Prostate gland (tissue), 2 donors: ENCODE measurements at regions not wholly inside any gene's neighbourhood (a gene's known extent, or its start where the extent isn't known, plus 50 kb on each side); places are given as distances from the start of the nearest gene placed in this dataset.

Experiments
- DNase-seq: peaks from one replicate; pipeline ENCODE4 v3.0.0-alpha.2; 2019; ENCODE audit warnings: low spot score
- H3K27ac ChIP-seq, 2 donors: fragments of 200-600 bp; sonication (generic); 2 replicates each; pipeline ENCODE4 v1.5.1; 2017 to 2019
- H3K27me3 ChIP-seq: fragments of 200-600 bp; sonication (generic); replicated peaks from 2 replicates; pipeline ENCODE4 v1.5.1; 2019; ENCODE audit not compliant: insufficient read depth
- H3K36me3 ChIP-seq, 2 donors: fragments of 200-600 bp; sonication (generic); 1 replicate in 1 of 2; 2 replicates in 1 of 2; pipeline versions ENCODE4 v1.5.1 to v1.8.1; 2017 to 2019
- H3K4me1 ChIP-seq: fragments of 200-600 bp; sonication (generic); replicated peaks from 2 replicates; pipeline ENCODE4 v1.5.1; 2019
- H3K4me3 ChIP-seq, 2 donors: fragments of 200-600 bp; sonication (generic); 2 replicates each; pipeline ENCODE4 v1.5.1; 2017 to 2019
- H3K9me3 ChIP-seq: fragments of 200-600 bp; sonication (generic); 2 replicates; pipeline ENCODE4 v1.5.1; 2017
- POLR2A ChIP-seq: fragments of 450-650 bp; IDR thresholded peaks from one replicate; pipeline ENCODE4 v1.6.1; 2016; ENCODE audit warnings: antibody characterized with exemption, mild to moderate bottlenecking
- POLR2AphosphoS5 ChIP-seq: sonication (generic); formaldehyde crosslinking; IDR thresholded peaks from one replicate; pipeline ENCODE4 v1.6.1; 2017; ENCODE audit warnings: antibody characterized with exemption
- WGBS: methylation state at CpG from one replicate; pipeline ENCODE4 v1.1.5; 2018; 5-methylcytosine and 5-hydroxymethylcytosine counted together
- intact Hi-C: fragments of 100-400 bp; cut with DNase I; formaldehyde crosslinking; loops from one replicate; pipeline ENCODE4 v1.14.2; 2022
- TF ChIP-seq, protein P1 (sequence below), 4 experiments: fragments of 200-600 bp in 2 of 4; fragments of 450-650 bp in 2 of 4; sonication (generic) in 2 of 4; IDR thresholded peaks; 1 replicate in 3 of 4; 2 replicates in 1 of 4; pipeline ENCODE4 v1.5.1; 2016 to 2019; ENCODE audit warnings: antibody characterized with exemption in 4 of 4, mild to moderate bottlenecking in 2 of 4, moderate library complexity in 2 of 4

DNA sequence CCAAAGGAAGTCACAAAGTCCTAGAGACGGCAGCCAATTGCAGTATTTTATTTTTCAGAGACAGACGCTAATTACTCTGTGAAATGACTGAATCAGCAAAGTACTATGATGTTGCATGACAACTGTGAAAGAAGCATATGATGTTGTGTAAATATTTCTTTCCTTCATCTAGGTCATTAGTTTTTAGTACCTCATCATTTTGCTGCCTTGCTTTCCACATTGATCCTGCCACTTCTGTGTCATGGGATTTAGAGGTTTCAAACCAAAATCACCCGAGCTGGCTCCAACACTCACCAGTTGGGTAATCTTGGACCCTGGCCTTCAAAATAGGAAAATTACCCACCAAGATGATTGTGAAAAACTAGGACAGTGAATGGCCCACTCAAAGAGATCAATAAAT lies 585.2 kb downstream of the ACTL7B start:
- no peak for TF ChIP-seq POLR2AphosphoS5
- TF ChIP-seq, protein P1, sequence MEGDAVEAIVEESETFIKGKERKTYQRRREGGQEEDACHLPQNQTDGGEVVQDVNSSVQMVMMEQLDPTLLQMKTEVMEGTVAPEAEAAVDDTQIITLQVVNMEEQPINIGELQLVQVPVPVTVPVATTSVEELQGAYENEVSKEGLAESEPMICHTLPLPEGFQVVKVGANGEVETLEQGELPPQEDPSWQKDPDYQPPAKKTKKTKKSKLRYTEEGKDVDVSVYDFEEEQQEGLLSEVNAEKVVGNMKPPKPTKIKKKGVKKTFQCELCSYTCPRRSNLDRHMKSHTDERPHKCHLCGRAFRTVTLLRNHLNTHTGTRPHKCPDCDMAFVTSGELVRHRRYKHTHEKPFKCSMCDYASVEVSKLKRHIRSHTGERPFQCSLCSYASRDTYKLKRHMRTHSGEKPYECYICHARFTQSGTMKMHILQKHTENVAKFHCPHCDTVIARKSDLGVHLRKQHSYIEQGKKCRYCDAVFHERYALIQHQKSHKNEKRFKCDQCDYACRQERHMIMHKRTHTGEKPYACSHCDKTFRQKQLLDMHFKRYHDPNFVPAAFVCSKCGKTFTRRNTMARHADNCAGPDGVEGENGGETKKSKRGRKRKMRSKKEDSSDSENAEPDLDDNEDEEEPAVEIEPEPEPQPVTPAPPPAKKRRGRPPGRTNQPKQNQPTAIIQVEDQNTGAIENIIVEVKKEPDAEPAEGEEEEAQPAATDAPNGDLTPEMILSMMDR (IDR thresholded peaks at IDR 0.05) = no peak
- TF ChIP-seq POLR2A = no peak
- no peaks in the 10 kb centered on the region for H3K9me3 ChIP-seq
- no peaks in the 10 kb centered on the region for H3K27me3 ChIP-seq
- no peaks in the 10 kb centered on the region for H3K4me1 ChIP-seq
- intact Hi-C loops = loop anchor here (5.0 to 10.0 kb wide), 3 partner anchors 294 to 783 kb away; partner anchors contain the start of gene KLF4
- DNase-seq = no peak
- H3K4me3 ChIP-seq = no peak overlapping the region
- H3K36me3 ChIP-seq = no peaks in the 10 kb centered on the region
- 95% methylated on average over 3 of the region's 3 CpGs for WGBS
- H3K27ac ChIP-seq = no peak overlapping the region

DNA sequence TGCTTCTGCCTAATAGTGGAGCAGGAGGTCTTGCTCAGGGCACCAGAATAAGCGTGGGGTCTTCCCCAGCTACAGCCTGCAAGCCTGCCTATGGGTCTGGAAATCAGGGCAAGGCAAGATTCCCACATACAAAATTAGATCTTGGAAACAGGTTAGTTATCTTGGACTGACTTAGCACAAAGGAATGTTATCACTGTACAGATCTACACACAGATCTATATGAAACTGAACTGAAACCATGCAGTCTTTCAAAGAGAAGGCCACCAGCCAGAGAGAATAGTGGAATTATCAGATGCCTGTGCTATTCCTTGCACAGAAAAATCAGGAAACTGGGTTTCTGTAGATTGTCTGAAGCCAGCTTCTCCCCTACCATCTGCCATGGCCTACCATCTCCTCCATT lies 585.7 kb downstream of the ACTL7B start:
- intact Hi-C loops = loop anchor here (5.0 to 10.0 kb wide), 3 partner anchors 295 to 783 kb away; partner anchors contain the start of gene KLF4

DNA sequence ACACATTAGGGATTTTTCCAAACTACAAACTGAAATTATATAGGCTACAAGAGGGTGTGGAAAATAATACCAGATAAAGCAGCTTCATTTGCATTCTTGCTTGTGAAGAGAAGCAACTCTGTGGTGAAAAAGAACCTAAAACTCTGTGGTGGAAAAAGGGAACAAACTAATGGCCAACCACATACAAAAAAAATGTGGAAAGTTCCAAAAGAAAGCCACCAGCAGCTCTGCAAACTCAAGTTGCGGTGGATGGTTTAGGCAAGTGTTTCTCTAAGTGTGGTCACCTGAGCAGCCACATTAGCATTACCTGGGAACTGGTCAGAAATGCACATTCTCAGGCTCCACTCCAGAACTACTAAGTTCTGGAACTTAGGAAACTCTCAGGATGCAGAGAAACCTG lies 586.4 kb downstream of the ACTL7B start:
- WGBS = 79% methylated on average over 1 of the region's 1 CpG
- no peak overlapping the region for H3K4me3 ChIP-seq
- H3K9me3 ChIP-seq = no peaks in the 10 kb centered on the region
- H3K27ac ChIP-seq = no peak overlapping the region
- H3K27me3 ChIP-seq = no peaks in the 10 kb centered on the region
- H3K36me3 ChIP-seq = no peaks in the 10 kb centered on the region
- no peak for TF ChIP-seq POLR2AphosphoS5
- TF ChIP-seq, protein P1 (IDR thresholded peaks at IDR 0.05) = no peak
- TF ChIP-seq POLR2A = no peak
- H3K4me1 ChIP-seq = no peaks in the 10 kb centered on the region
- no peak for DNase-seq
- intact Hi-C loops = no loop called here

More for the DNA sequence above, 585.7 kb downstream of the ACTL7B start:
- H3K27ac ChIP-seq = no peak overlapping the region
- no peak for DNase-seq
- WGBS = 89% methylated on average over 1 of the region's 1 CpG
- no peak for TF ChIP-seq POLR2A
- TF ChIP-seq POLR2AphosphoS5 = no peak
- TF ChIP-seq, protein P1 (IDR thresholded peaks at IDR 0.05) = no peak
- no peak overlapping the region for H3K4me3 ChIP-seq
- no peaks in the 10 kb centered on the region for H3K36me3 ChIP-seq
- no peaks in the 10 kb centered on the region for H3K9me3 ChIP-seq
- no peaks in the 10 kb centered on the region for H3K27me3 ChIP-seq
- H3K4me1 ChIP-seq = no peaks in the 10 kb centered on the region

DNA sequence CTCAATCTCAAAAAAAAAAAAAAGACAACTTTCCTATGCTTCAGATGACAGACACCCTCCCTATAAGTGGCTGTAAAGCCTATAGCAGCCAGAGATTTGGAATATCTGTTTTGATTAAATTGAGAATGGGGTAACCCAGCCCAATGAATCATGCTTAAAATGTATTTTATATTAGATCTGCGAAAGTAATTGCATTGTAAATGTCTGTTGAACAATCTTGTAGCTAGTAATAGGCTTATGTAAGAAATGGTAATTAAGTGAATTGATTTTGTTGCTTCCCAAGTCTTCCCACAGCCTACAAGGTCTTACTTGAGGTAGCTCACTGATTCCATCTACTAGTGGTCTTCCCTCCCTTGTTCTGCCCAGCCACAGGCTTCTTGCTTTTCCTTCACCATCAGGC lies 590.7 kb downstream of the ACTL7B start:
- H3K9me3 ChIP-seq = no peaks in the 10 kb centered on the region
- no peaks in the 10 kb centered on the region for H3K27me3 ChIP-seq
- H3K27ac ChIP-seq = no peak overlapping the region
- TF ChIP-seq, protein P1 (IDR thresholded peaks at IDR 0.05) = no peak
- TF ChIP-seq POLR2AphosphoS5 (no peak), POLR2A (no peak)
- H3K4me3 ChIP-seq = no peak overlapping the region
- 93% methylated on average over 1 of the region's 1 CpG for WGBS
- H3K4me1 ChIP-seq = no peaks in the 10 kb centered on the region
- intact Hi-C loops = no loop called here
- H3K36me3 ChIP-seq = no peaks in the 10 kb centered on the region
- DNase-seq = no peak

DNA sequence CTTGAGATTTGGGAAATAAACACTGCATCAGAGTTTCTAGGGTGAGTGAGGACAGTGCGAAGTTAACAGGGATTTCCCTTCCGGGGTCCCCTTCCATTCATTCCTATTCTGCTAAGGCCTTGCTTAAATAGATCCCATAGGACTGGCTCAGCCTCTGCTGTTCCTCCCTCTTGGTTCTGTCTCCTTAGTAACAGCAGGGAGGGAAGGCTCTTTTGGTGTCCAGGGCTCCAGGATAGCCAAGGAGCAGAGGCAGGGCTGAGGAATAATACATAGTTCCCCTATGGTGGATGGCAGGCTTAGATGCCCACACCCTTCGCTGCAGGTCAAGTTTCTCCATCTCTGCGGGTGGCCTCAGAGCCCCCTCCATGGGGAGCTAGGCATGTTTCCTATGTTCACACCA lies 591.7 kb downstream of the ACTL7B start:
- Histone ChIP-seq H3K27me3 (no peaks in the 10 kb centered on the region), H3K27ac (no peak overlapping the region), H3K4me1 (no peaks in the 10 kb centered on the region), H3K36me3 (no peaks in the 10 kb centered on the region), H3K9me3 (no peaks in the 10 kb centered on the region), H3K4me3 (no peak overlapping the region)
- no peak for DNase-seq
- intact Hi-C loops = no loop called here
- no peak for TF ChIP-seq POLR2A
- TF ChIP-seq, protein P1 (IDR thresholded peaks at IDR 0.05) = no peak
- TF ChIP-seq POLR2AphosphoS5 = no peak
- WGBS = 95% methylated on average over 4 of the region's 4 CpGs
